PC-9 (cell line): ENCODE measurements at regions not wholly inside any gene's neighbourhood (a gene's known extent, or its start where the extent isn't known, plus 50 kb on each side); places are given as distances from the start of the nearest gene placed in this dataset.

Experiments
- EZH2 ChIP-seq: fragments of 200-600 bp; sonication (generic); IDR thresholded peaks from 2 replicates; pipeline ENCODE4 v1.8.0; 2017; ENCODE audit warnings: antibody characterized with exemption, low read depth
- TF ChIP-seq, protein P1 (sequence below): fragments of 200-600 bp; sonication (generic); conservative IDR thresholded peaks from 2 replicates; pipeline ENCODE4 v1.6.1; 2017; ENCODE audit warnings: mixed run types, antibody characterized with exemption, mild to moderate bottlenecking, moderate library complexity

DNA sequence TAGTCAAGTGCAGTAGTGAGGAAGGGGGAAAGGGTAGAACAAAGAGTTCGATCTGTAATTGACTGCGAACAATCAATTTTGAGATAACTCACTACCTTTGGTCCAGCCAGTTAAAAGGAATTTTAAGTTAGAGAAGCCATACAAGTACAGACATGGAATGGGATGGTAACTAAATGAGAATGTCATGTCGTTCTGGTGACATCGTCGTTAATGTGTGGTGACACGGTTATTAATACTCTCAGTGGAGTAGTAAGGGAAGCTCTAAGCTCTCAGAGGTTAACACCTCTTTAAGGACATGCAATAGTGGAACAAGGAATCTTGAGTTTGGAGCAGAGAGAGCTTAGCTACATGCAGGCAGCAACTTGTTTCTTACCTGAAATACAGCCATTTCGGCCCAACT, 154.9 kb upstream of the KLF12 start:
- TF ChIP-seq, protein P1, sequence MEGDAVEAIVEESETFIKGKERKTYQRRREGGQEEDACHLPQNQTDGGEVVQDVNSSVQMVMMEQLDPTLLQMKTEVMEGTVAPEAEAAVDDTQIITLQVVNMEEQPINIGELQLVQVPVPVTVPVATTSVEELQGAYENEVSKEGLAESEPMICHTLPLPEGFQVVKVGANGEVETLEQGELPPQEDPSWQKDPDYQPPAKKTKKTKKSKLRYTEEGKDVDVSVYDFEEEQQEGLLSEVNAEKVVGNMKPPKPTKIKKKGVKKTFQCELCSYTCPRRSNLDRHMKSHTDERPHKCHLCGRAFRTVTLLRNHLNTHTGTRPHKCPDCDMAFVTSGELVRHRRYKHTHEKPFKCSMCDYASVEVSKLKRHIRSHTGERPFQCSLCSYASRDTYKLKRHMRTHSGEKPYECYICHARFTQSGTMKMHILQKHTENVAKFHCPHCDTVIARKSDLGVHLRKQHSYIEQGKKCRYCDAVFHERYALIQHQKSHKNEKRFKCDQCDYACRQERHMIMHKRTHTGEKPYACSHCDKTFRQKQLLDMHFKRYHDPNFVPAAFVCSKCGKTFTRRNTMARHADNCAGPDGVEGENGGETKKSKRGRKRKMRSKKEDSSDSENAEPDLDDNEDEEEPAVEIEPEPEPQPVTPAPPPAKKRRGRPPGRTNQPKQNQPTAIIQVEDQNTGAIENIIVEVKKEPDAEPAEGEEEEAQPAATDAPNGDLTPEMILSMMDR, result no peak
- TF ChIP-seq EZH2, result no peak
